WTC11 (cell line): ENCODE measurements at regions not wholly inside any gene's neighbourhood (a gene's known extent, or its start where the extent isn't known, plus 50 kb on each side); places are given as distances from the start of the nearest gene placed in this dataset.

ENCODE experiments used
- ATAC-seq: fragments of 200-7000 bp; cut with Tn5 transposase; 2 replicates; pipeline ENCODE4 v1.10.0; 2021; ENCODE audit warnings: mild to moderate bottlenecking, moderate library complexity
- CTCF ChIA-PET: fragments of 300-600 bp; sonication (Branson Sonifier 250); formaldehyde crosslinking; loops from one replicate; lab custom pipeline; 2021; ENCODE audit warnings: antibody characterized with exemption; lab: Charles Lee
- POLR2A ChIA-PET: fragments of 350-600 bp; sonication (Branson Sonifier 250); formaldehyde crosslinking; loops from one replicate; lab custom pipeline; 2021; ENCODE audit warnings: antibody characterized with exemption; lab: Charles Lee
- DNase-seq: peaks from one replicate; pipeline ENCODE4 v3.0.0; 2021; ENCODE audit warnings: low spot score
- H3K27ac Mint-ChIP-seq: 2 replicates; pipeline ENCODE4 v1.8.0; 2021; ENCODE audit warnings: mixed read lengths
- H3K27me3 Mint-ChIP-seq: 2 replicates; pipeline ENCODE4 v1.8.0; 2021; ENCODE audit warnings: low read depth, mild to moderate bottlenecking, moderate library complexity, mixed read lengths
- H3K36me3 Mint-ChIP-seq: 2 replicates; pipeline ENCODE4 v1.8.0; 2021; ENCODE audit warnings: mixed read lengths
- H3K4me1 Mint-ChIP-seq: 2 replicates; pipeline ENCODE4 v1.8.0; 2022; ENCODE audit warnings: mixed read lengths
- H3K4me3 Mint-ChIP-seq: 2 replicates; pipeline ENCODE4 v1.8.0; 2021; ENCODE audit warnings: mild to moderate bottlenecking, moderate library complexity, mixed read lengths
- H3K9me3 Mint-ChIP-seq: 2 replicates; pipeline ENCODE4 v1.8.0; 2021; ENCODE audit warnings: mixed read lengths
- GTF2I ChIP-seq: fragments of 250-450 bp; sonication (Bioruptor Pico); conservative IDR thresholded peaks from 2 replicates; pipeline ENCODE4 v1.4.0; 2021; ENCODE audit warnings: mild to moderate bottlenecking
- JAZF1 ChIP-seq: fragments of 250-450 bp; sonication (Bioruptor Pico); IDR thresholded peaks from 2 replicates; pipeline ENCODE4 v1.9.0; 2021; ENCODE audit warnings: moderate library complexity, mild to moderate bottlenecking, inconsistent platforms
- KAT7 ChIP-seq: sonication (generic); formaldehyde crosslinking; IDR thresholded peaks from 2 replicates; pipeline ENCODE4 v1.8.1; 2023; ENCODE audit warnings: missing genetic modification reagents, mild to moderate bottlenecking, borderline replicate concordance
- TEAD4 ChIP-seq: sonication (generic); formaldehyde crosslinking; IDR thresholded peaks from 2 replicates; pipeline ENCODE4 v1.8.0; 2022; ENCODE audit warnings: mild to moderate bottlenecking, missing genetic modification reagents
- TF ChIP-seq, protein P1 (sequence below): sonication (generic); formaldehyde crosslinking; IDR thresholded peaks from 2 replicates; pipeline ENCODE4 v1.8.0; 2022; ENCODE audit warnings: missing genetic modification reagents
- TF ChIP-seq, protein P2 (sequence below): sonication (generic); formaldehyde crosslinking; IDR thresholded peaks from 2 replicates; pipeline ENCODE4 v1.8.1; 2023; ENCODE audit warnings: mild to moderate bottlenecking, missing genetic modification reagents
- TF ChIP-seq, protein P3 (sequence below): sonication (generic); formaldehyde crosslinking; IDR thresholded peaks from 2 replicates; pipeline ENCODE4 v1.8.1; 2022; ENCODE audit warnings: low read depth, missing genetic modification reagents, borderline replicate concordance
- TF ChIP-seq, protein P4 (sequence below): sonication (generic); formaldehyde crosslinking; conservative IDR thresholded peaks from 2 replicates; pipeline ENCODE4 v1.8.1; 2022; ENCODE audit warnings: mild to moderate bottlenecking, missing genetic modification reagents
- TF ChIP-seq, protein P5 (sequence below): fragments of 250-450 bp; sonication (Bioruptor Pico); conservative IDR thresholded peaks from 2 replicates; pipeline ENCODE4 v1.9.0; 2021; ENCODE audit warnings: mild to moderate bottlenecking
- TF ChIP-seq, protein P6 (sequence below): sonication (generic); formaldehyde crosslinking; IDR thresholded peaks from 2 replicates; pipeline ENCODE4 v1.8.0; 2023; ENCODE audit warnings: missing genetic modification reagents, mild to moderate bottlenecking, borderline replicate concordance
- TF ChIP-seq, protein P7 (sequence below): sonication (generic); formaldehyde crosslinking; IDR thresholded peaks from 2 replicates; pipeline ENCODE4 v1.8.1; 2023; ENCODE audit warnings: mild to moderate bottlenecking, missing genetic modification reagents, moderate library complexity

DNA sequence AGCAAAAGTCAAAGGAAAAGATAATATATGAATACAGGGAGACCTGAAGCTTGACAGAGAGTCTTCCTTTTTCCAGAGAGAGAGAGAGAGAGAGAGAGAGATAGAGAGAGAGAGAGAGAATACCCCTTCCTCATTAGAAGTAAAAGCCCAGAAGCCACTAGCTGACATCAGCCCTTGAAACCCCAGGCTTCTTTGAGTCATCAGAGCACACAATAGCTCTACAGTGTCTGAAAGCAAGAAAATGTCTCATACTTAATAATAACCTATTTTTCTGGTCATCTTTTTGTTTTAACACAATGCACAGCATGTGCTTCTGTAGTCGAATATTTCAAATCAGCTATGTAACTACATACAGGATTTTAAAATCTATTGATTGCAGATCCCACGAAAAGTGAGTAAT, 109.2 kb upstream of the NANOGP8 start (continued):
- TF ChIP-seq, protein P1, sequence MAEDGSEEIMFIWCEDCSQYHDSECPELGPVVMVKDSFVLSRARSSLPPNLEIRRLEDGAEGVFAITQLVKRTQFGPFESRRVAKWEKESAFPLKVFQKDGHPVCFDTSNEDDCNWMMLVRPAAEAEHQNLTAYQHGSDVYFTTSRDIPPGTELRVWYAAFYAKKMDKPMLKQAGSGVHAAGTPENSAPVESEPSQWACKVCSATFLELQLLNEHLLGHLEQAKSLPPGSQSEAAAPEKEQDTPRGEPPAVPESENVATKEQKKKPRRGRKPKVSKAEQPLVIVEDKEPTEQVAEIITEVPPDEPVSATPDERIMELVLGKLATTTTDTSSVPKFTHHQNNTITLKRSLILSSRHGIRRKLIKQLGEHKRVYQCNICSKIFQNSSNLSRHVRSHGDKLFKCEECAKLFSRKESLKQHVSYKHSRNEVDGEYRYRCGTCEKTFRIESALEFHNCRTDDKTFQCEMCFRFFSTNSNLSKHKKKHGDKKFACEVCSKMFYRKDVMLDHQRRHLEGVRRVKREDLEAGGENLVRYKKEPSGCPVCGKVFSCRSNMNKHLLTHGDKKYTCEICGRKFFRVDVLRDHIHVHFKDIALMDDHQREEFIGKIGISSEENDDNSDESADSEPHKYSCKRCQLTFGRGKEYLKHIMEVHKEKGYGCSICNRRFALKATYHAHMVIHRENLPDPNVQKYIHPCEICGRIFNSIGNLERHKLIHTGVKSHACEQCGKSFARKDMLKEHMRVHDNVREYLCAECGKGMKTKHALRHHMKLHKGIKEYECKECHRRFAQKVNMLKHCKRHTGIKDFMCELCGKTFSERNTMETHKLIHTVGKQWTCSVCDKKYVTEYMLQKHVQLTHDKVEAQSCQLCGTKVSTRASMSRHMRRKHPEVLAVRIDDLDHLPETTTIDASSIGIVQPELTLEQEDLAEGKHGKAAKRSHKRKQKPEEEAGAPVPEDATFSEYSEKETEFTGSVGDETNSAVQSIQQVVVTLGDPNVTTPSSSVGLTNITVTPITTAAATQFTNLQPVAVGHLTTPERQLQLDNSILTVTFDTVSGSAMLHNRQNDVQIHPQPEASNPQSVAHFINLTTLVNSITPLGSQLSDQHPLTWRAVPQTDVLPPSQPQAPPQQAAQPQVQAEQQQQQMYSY (CRISPR knock-in tag), result no peak
- TF ChIP-seq, protein P2, sequence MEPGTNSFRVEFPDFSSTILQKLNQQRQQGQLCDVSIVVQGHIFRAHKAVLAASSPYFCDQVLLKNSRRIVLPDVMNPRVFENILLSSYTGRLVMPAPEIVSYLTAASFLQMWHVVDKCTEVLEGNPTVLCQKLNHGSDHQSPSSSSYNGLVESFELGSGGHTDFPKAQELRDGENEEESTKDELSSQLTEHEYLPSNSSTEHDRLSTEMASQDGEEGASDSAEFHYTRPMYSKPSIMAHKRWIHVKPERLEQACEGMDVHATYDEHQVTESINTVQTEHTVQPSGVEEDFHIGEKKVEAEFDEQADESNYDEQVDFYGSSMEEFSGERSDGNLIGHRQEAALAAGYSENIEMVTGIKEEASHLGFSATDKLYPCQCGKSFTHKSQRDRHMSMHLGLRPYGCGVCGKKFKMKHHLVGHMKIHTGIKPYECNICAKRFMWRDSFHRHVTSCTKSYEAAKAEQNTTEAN, result no peak
- TF ChIP-seq, protein P3, sequence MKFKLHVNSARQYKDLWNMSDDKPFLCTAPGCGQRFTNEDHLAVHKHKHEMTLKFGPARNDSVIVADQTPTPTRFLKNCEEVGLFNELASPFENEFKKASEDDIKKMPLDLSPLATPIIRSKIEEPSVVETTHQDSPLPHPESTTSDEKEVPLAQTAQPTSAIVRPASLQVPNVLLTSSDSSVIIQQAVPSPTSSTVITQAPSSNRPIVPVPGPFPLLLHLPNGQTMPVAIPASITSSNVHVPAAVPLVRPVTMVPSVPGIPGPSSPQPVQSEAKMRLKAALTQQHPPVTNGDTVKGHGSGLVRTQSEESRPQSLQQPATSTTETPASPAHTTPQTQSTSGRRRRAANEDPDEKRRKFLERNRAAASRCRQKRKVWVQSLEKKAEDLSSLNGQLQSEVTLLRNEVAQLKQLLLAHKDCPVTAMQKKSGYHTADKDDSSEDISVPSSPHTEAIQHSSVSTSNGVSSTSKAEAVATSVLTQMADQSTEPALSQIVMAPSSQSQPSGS, result no peak

DNA sequence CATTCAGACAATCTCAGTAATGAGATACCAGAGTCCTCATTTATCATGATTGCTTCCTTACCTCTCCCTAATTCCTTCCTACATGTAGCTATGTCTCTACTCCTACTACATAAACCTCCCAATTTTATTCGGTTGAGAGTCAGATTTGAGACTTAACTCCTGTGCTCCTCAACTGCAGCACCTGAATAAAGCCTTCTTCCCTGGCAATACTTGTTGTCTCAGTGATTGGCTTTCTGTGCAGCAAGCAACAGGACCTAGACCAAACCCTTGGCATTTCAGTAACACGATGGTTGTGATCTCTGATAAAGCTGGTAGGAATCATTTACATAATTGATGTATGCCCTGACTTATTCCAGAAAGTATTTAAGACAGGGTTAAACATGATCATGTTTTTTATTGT, 106.7 kb upstream of the NANOGP8 start:
- no peak overlapping the region for H3K4me3 Mint-ChIP-seq
- ChIA-PET CTCF (no interaction called here), POLR2A (no interaction called here)
- TF ChIP-seq, protein P4, sequence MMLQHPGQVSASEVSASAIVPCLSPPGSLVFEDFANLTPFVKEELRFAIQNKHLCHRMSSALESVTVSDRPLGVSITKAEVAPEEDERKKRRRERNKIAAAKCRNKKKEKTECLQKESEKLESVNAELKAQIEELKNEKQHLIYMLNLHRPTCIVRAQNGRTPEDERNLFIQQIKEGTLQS (CRISPR knock-in tag), result no peak
- no peak for TF ChIP-seq GTF2I (CRISPR knock-in tag)
- no peak for TF ChIP-seq JAZF1 (CRISPR knock-in tag)
- no peak for TF ChIP-seq KAT7
- TF ChIP-seq, protein P5, sequence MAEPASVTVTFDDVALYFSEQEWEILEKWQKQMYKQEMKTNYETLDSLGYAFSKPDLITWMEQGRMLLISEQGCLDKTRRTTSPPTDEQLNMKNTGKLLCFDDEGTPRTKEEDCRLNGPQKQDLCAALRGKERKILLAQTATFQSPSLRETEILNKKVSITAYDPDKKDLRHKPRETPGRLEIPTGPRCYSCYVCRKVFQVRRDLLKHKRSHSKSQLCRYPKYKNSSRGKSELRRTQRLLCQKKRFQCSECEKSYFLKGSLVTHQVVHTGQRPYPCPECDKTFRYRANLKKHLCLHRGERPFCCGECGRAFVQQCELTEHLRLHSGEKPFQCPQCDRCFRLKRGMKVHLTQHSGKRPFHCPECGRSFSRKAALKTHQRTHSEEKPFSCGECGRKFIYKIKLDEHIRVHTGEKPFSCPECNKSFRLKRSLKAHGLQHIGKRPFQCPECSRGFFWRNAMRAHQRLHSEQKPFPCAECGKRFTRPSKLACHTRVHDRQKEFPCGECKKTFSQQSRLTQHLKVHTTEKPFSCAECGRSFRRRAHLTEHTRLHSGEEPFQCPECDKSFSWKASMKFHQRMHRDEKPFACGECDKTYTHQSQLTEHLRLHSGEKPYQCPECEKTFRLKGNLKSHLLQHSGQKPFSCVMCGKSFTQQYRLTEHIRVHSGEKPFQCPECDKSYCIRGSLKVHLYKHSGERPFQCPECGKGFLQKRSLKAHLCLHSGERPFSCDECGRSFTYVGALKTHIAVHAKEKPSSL (CRISPR knock-in tag), result no peak
- TF ChIP-seq, protein P6, sequence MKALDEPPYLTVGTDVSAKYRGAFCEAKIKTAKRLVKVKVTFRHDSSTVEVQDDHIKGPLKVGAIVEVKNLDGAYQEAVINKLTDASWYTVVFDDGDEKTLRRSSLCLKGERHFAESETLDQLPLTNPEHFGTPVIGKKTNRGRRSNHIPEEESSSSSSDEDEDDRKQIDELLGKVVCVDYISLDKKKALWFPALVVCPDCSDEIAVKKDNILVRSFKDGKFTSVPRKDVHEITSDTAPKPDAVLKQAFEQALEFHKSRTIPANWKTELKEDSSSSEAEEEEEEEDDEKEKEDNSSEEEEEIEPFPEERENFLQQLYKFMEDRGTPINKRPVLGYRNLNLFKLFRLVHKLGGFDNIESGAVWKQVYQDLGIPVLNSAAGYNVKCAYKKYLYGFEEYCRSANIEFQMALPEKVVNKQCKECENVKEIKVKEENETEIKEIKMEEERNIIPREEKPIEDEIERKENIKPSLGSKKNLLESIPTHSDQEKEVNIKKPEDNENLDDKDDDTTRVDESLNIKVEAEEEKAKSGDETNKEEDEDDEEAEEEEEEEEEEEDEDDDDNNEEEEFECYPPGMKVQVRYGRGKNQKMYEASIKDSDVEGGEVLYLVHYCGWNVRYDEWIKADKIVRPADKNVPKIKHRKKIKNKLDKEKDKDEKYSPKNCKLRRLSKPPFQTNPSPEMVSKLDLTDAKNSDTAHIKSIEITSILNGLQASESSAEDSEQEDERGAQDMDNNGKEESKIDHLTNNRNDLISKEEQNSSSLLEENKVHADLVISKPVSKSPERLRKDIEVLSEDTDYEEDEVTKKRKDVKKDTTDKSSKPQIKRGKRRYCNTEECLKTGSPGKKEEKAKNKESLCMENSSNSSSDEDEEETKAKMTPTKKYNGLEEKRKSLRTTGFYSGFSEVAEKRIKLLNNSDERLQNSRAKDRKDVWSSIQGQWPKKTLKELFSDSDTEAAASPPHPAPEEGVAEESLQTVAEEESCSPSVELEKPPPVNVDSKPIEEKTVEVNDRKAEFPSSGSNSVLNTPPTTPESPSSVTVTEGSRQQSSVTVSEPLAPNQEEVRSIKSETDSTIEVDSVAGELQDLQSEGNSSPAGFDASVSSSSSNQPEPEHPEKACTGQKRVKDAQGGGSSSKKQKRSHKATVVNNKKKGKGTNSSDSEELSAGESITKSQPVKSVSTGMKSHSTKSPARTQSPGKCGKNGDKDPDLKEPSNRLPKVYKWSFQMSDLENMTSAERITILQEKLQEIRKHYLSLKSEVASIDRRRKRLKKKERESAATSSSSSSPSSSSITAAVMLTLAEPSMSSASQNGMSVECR (CRISPR knock-in tag), result no peak
- TF ChIP-seq, protein P7, sequence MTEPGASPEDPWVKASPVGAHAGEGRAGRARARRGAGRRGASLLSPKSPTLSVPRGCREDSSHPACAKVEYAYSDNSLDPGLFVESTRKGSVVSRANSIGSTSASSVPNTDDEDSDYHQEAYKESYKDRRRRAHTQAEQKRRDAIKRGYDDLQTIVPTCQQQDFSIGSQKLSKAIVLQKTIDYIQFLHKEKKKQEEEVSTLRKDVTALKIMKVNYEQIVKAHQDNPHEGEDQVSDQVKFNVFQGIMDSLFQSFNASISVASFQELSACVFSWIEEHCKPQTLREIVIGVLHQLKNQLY (CRISPR knock-in tag), result no peak
- no peak for TF ChIP-seq TEAD4 (CRISPR knock-in tag)
- TF ChIP-seq, all 79 proteins: peak for 0
- Mint-ChIP-seq H3K27ac (no peak overlapping the region), H3K36me3 (peaks cover 53% of the 10 kb centered on the region), H3K4me1 (peaks cover 46% of the 10 kb centered on the region), H3K27me3 (peaks cover 7% of the 10 kb centered on the region; the same call in 1 of the 2 replicates), H3K9me3 (peaks cover 53% of the 10 kb centered on the region)
- ATAC-seq, result no peak
- DNase-seq, result no peak
